Dedifferentiated amniotic fluid mesenchymal stem cell (primary cell): ENCODE measurements at regions not wholly inside any gene's neighbourhood (a gene's known extent, or its start where the extent isn't known, plus 50 kb on each side); places are given as distances from the start of the nearest gene placed in this dataset.

Source experiments
- DNase-seq: peaks from one replicate; pipeline ENCODE4 v3.0.0-alpha.2; 2016; ENCODE audit errors: extremely low spot score

- DNase-seq = no peak
Observed at GRCh38 chr10:78901694-78902093, 167.1 kb upstream of the ZMIZ1 start.

GRCh38 chr10:78902815-78903214 lies 166.0 kb upstream of the ZMIZ1 start:
- DNase-seq = no peak

DNA sequence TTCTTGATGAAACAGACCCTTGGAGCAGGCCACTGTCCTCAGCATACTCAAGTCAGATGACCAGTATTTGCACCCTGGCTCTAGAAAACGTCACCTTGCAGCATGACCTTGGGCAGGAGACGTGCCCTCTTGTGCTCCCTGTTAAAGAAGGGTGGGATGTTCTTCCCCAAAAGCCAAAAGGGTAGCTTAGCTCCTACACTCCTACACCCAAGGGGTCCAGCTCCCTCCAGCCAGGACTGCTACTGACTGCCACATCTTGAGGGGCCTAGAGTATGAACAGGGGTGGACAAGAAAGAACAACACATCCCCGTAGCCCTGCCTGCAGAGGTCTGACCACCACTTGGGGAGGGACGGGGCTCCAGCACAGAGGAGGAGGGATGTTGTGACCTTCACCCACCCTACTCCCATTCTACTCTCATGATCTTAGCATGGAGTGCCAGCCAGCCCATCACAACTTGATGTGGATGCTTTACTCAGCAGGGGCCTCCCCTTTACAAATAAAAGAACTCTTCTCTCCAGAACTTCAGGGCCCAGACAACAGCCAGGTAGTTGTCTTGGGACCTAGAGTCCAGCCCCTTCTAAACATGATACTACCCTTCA lies 165.3 kb upstream of the ZMIZ1 start:
- no peak for DNase-seq

DNA sequence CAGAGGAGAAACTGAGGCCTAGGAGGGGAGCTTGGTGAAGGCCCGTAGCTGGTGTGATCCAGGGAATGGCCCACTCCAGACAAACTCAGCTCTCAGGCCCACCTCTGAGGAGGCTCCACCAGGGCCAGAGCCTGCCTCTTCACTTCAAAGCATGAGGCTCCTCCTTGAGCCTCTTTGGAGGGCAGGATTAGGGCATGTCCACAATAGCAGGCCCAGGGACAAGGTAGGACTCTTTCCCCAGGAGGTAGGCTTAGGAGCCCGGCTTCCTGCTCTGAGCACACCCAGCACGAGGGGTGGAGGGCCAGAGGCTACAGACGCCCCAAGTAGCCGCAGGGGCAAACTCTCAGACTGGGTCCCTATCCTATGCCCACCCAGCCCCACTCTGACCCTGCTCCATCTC lies 164.6 kb upstream of the ZMIZ1 start:
- no peak for DNase-seq

- no peak for DNase-seq
Observed at GRCh38 chr10:78905015-78905956, 163.5 kb upstream of the ZMIZ1 start.

DNA sequence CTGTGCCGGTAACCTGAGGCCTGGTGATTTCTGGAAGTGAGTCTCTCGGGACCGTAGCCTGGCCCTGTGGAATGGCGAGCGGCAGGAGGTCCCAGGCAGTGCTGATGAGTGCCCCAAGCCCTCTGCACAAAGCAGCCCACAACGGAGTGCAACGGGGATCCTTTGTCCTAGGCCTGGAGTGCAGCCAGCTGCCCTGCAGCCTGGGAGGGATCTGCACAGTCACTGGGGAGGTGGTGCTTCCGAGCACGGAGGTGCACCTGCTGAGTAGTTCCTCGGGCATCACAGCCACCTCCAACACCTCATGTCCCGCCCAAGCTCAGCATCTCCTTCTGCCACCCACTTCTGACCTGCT lies 162.8 kb upstream of the ZMIZ1 start:
- no peak for DNase-seq

DNA sequence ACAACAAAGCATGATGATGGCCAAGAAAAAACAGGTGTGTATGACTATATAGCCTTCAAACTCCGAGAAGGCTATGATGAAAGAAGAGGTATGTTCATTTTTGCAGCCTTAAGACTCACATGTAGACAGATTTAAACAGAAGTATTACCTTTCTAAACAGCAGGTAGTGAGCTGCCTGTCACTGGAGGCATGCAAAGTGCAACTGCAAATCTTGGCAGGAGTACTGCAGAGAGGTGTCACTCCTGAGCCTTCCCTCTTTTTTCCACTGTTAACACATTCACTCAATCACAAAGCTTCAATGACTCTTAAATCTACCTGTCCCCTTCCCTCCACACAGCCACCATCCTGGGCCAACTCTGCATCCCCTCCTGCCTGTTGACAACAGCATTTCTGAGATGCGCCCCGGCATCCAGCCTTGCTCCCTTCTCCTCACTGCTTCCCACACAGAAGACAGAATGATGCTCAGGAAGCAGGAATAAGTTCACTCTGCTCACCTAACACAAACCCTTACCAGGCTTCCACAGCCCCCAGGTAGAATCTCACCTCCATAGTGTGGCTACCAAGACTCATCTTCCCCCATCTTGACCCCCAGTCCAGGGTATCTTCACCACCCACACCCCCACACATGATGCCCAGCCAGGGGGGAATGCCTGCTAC lies 161.9 kb upstream of the ZMIZ1 start:
- no peak for DNase-seq

- DNase-seq = no peak
Observed at GRCh38 chr10:78907551-78908211, 161.1 kb upstream of the ZMIZ1 start.

GRCh38 chr10:78909221-78909620 lies 159.5 kb upstream of the ZMIZ1 start:
- no peak for DNase-seq

DNA sequence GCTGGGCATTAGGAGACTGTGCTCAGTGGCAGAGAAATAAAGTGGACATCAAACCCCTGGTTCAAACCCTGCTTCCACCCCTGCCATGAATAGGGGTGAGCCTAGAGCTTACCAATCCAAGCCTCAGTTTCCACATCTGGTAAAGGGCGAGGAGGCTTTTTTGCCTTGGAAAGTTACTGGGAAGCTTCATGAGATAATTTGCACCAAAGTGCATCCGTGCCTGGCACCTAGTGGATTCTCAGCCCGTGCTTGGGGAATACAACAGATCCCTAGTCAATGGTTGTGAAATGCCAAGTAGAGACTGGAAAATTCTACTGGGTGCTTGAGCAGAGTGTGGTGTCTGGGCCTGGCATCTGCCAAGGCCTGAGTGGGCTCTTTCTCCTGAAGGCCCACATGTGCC lies 158.7 kb upstream of the ZMIZ1 start:
- no peak for DNase-seq

- no peak for DNase-seq
Observed at GRCh38 chr10:78910476-78910875, 158.3 kb upstream of the ZMIZ1 start.

- no peak for DNase-seq
Observed at GRCh38 chr10:78910886-78911285, 157.9 kb upstream of the ZMIZ1 start.

DNA sequence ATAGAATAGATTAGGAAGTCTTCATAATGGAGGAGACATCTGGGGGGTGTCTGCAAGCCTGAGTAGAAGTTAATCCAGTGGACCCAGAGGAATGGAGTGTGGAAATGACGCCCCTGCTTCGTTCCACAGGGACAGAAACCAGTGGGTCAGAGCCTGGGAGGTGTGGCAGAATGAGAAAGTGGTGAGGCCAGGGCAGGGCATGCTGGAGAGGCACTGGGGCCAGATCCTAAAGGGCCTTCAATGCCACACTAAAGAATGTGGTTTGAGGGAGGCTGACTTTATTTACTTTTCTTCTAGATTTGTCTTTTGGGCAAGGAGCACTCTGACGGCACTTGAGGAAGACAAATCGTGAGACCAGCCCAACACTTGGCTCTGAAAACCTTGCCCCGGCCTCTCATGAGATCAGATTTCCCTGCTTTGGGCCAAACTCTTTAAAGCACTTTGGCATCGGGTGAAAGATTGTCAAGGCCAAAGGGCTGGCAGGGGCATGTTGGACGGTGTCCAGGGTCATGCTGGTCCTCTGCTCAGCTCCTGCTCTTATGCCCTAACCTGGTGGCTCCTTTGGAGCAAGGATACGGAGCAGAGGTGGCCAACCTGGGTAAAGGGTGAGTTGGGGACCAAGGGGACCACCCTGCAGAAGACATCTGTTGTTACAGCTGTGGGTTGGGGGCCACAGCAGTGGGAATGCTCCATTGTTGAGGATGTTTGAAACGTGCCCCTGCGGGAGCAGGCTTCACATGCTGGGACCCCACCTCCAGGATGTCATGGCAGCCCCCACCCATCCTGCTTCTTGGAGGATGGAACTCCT lies 157.0 kb upstream of the ZMIZ1 start:
- no peak for DNase-seq

DNA sequence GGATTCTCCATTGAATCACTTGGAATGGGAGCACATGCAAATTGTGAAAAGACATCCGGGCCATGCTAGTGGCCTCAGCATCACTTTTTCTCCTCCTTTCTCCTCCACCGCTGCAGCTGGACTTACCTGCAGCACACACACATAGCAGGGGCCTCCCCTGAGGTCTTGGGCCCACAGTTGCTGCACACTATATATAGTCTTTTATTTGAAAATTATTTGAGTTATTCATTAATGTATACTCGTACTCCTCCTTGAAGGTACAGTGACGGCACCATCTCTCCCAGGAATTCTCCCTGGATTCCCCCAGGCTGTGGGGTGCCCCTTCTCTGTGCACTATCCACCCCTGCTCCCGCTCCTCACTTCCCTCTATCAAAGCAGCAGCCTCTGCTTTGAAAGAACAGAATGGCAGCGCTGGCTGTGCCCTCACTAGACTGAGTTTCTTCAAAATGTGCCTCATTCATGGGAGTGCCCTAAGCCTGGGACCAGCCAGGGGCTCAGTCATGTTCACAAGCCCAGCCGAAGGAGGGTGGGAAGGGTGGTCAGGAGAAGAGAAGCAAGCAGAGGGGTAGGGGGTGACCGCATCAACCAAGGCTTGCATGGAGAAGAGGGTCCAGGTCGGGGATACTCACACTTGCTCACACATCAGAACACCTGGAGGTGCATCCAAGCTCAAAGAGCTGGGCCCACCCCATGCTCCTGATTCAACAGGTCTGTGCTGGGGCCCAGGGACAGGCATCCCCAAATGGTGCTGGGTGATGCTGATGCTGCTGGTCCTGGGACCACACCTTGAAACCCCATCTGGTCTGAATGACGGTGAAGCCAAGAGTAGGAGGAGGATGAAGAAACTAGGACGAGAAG lies 156.2 kb upstream of the ZMIZ1 start:
- DNase-seq = no peak

DNA sequence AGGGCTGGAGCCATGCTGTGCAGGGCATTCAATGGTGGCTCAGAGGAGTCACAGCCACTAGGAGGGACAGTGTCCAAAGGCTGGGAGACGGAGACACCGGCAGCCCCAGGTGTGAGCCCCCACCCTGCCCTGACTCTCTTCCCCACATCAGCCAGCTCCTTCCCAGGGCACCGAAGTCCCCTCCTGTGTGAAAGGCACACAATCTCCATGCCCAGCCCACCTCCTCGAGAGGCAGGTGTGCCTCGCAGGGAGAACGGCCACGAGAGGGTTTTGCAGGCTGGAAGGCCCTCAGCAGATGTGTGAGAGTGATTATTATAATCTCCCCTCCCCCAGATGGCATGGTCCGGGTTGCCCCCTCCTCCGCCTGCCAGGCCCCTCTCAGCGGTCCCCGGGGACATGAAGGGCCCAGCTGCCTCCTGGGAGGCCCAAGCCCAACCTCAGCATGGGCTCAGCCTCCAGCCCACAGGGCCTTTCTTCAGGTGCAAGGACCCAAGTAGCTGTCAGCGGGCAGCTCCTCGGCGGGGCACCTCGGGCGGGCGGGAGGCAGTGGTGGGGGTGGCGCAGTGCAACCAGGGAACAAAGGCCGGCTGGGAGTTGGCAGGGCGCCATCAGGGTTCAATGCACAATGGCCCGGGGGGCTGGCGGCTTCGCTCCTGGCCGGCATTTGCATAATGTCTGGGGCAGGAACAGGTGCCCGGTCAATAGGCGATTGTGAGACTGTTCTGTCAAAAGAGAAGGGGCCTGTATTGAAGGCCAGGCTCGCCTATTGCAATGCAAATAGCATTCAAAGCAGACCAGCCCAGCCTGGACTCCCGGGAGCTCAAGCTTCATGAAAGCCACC lies 155.3 kb upstream of the ZMIZ1 start:
- no peak for DNase-seq

DNA sequence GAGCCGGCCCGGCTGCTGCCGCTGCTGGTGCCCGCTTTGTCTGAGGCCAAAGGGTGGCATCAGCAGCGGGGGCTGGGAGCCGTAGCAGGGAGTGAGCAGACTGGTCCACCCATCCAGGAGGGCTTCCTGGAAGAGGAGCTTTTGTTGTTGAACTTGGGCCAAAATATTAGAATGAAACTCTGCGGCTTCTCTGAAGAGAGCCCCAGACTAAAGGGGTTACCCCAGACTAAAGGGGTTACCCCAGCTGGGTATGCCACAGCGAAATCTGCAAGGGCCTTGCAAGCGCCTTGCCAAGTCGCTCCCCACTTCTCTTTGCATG lies 154.7 kb upstream of the ZMIZ1 start:
- no peak for DNase-seq

DNA sequence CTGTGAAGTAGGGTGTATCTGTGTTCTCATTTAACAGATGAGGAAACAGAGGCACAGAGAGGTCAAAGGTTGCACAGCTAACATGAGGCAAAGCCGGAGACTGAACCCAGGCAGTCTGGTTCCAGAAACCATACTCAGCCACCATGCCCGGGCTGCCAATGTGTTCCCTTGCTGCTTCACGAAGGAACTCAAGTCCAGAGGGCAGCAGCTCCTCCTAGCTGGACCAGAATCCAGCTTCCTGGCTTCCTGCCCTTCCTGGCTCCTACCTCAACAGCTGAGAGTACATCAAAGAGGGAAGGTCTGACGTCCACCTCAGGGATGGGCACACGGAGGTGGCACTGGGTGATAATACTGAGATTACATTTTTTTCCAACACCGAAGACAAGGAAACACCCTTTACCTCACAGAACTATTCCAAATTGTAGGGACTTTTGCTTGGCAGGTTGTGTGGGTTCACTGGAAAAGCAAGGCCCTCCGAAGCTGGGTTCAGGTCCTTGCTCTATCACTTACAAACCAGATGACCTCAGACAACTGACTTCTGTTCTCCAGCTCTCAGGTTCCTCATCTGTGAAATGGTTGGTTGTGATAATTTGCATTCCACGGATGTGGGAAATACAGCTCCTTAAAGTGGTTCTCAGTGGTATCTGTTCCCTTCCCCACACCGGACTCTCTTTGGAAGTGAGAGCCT lies 154.1 kb upstream of the ZMIZ1 start:
- no peak for DNase-seq

GRCh38 chr10:78915190-78915518 lies 153.6 kb upstream of the ZMIZ1 start:
- no peak for DNase-seq

DNA sequence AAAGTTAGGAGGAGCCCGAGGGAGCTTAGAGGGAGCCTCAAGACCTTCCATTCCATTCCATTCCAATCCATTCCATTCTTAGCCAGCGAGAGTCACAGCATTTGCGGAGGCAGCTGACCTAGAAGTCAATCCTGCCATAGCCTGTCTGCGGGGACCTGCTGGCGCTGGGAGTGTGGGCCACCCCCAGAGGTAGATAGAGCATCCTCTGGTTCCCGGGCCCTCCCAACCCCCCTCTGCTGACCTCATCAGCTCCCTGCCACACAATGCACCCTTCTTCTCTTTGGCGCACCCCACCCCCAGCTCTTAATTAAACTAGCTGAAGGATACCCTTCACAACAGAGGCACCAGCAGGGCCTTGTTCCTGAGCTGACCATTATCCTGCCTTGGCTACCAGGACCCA lies 152.5 kb upstream of the ZMIZ1 start:
- no peak for DNase-seq
